CD1c-positive myeloid dendritic cell (primary cell): ENCODE measurements at regions not wholly inside any gene's neighbourhood (a gene's known extent, or its start where the extent isn't known, plus 50 kb on each side); places are given as distances from the start of the nearest gene placed in this dataset.

ENCODE experiments used
- DNase-seq: peaks from one replicate; pipeline ENCODE4 v3.0.0-alpha.2; 2016; ENCODE audit errors: extremely low spot score

GRCh38 chr3:182214416-182214815, 502.7 kb downstream of the SOX2 start:
- DNase-seq, result no peak

- no peak for DNase-seq
Observed at GRCh38 chr3:182215881-182216280, 504.2 kb downstream of the SOX2 start.

- no peak for DNase-seq
Observed at GRCh38 chr3:182216311-182216970, 504.7 kb downstream of the SOX2 start.

- DNase-seq, result no peak
Observed at GRCh38 chr3:182220013-182220412, 508.3 kb downstream of the SOX2 start.

- no peak for DNase-seq
Observed at GRCh38 chr3:182220471-182220870, 508.7 kb downstream of the SOX2 start.

- DNase-seq, result no peak
Observed at GRCh38 chr3:182226995-182227394, 515.3 kb downstream of the SOX2 start.

- DNase-seq, result no peak
Observed at GRCh38 chr3:182233405-182233804, 521.7 kb downstream of the SOX2 start.

GRCh38 chr3:182233957-182234356, 522.2 kb downstream of the SOX2 start:
- no peak for DNase-seq

- DNase-seq, result no peak
Observed at GRCh38 chr3:182234881-182235280, 523.2 kb downstream of the SOX2 start.

- DNase-seq, result no peak
Observed at GRCh38 chr3:182235504-182235903, 523.8 kb downstream of the SOX2 start.

- DNase-seq, result no peak
Observed at GRCh38 chr3:182238126-182238525, 526.4 kb downstream of the SOX2 start.

GRCh38 chr3:182239316-182239715, 527.6 kb downstream of the SOX2 start:
- no peak for DNase-seq

GRCh38 chr3:182240474-182240873, 528.7 kb downstream of the SOX2 start:
- DNase-seq, result no peak

- DNase-seq, result no peak
Observed at GRCh38 chr3:182241196-182241765, 529.6 kb downstream of the SOX2 start.

- DNase-seq, result no peak
Observed at GRCh38 chr3:182241766-182242488, 530.2 kb downstream of the SOX2 start.

- DNase-seq, result no peak
Observed at GRCh38 chr3:182242489-182242942, 530.8 kb downstream of the SOX2 start.

- DNase-seq, result no peak
Observed at GRCh38 chr3:182243625-182244024, 531.9 kb downstream of the SOX2 start.

- DNase-seq, result no peak
Observed at GRCh38 chr3:182244222-182244971, 532.7 kb downstream of the SOX2 start.

- no peak for DNase-seq
Observed at GRCh38 chr3:182245059-182245458, 533.3 kb downstream of the SOX2 start.

- no peak for DNase-seq
Observed at GRCh38 chr3:182246870-182247269, 535.1 kb downstream of the SOX2 start.

- DNase-seq, result no peak
Observed at GRCh38 chr3:182248349-182248880, 536.7 kb downstream of the SOX2 start.

GRCh38 chr3:182252802-182253201, 540.5 kb upstream of the ATP11B start:
- no peak for DNase-seq
